Fibroblast of pulmonary artery (primary cell): ENCODE measurements at regions not wholly inside any gene's neighbourhood (a gene's known extent, or its start where the extent isn't known, plus 50 kb on each side); places are given as distances from the start of the nearest gene placed in this dataset.

Experiments
- DNase-seq: peaks from one replicate; pipeline ENCODE4 v3.0.0-alpha.2; 2010; ENCODE audit warnings: low read depth
- H3K4me3 ChIP-seq: replicated peaks from 2 replicates; pipeline ENCODE4 v1.5.1; 2011; ENCODE audit warnings: low read depth, mild to moderate bottlenecking, control low read depth, low read length, moderate library complexity
- TF ChIP-seq, protein P1 (sequence below): IDR thresholded peaks from 2 replicates; pipeline ENCODE4 v1.5.1; 2011; ENCODE audit warnings: mild to moderate bottlenecking, control low read depth, low read length, inconsistent platforms; ENCODE audit errors: missing control alignments

GRCh38 chr11:29914203-29914930 lies 102.5 kb downstream of the KCNA4 start:
- DNase-seq = peak; percentile 67
- H3K4me3 ChIP-seq = no peak overlapping the region
- TF ChIP-seq, protein P1, sequence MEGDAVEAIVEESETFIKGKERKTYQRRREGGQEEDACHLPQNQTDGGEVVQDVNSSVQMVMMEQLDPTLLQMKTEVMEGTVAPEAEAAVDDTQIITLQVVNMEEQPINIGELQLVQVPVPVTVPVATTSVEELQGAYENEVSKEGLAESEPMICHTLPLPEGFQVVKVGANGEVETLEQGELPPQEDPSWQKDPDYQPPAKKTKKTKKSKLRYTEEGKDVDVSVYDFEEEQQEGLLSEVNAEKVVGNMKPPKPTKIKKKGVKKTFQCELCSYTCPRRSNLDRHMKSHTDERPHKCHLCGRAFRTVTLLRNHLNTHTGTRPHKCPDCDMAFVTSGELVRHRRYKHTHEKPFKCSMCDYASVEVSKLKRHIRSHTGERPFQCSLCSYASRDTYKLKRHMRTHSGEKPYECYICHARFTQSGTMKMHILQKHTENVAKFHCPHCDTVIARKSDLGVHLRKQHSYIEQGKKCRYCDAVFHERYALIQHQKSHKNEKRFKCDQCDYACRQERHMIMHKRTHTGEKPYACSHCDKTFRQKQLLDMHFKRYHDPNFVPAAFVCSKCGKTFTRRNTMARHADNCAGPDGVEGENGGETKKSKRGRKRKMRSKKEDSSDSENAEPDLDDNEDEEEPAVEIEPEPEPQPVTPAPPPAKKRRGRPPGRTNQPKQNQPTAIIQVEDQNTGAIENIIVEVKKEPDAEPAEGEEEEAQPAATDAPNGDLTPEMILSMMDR = no peak

- no peak for DNase-seq
- H3K4me3 ChIP-seq = no peak overlapping the region
- TF ChIP-seq, protein P1 = no peak
Observed at GRCh38 chr11:29913352-29913751, 103.5 kb downstream of the KCNA4 start.

GRCh38 chr11:29900382-29900781 lies 116.4 kb downstream of the KCNA4 start:
- H3K4me3 ChIP-seq = no peak overlapping the region
- TF ChIP-seq, protein P1 = no peak
- DNase-seq = no peak

- H3K4me3 ChIP-seq = no peak overlapping the region
- DNase-seq = peak; percentile 7
- TF ChIP-seq, protein P1 = no peak
Observed at GRCh38 chr11:29879560-29879959, 137.3 kb downstream of the KCNA4 start.

DNA sequence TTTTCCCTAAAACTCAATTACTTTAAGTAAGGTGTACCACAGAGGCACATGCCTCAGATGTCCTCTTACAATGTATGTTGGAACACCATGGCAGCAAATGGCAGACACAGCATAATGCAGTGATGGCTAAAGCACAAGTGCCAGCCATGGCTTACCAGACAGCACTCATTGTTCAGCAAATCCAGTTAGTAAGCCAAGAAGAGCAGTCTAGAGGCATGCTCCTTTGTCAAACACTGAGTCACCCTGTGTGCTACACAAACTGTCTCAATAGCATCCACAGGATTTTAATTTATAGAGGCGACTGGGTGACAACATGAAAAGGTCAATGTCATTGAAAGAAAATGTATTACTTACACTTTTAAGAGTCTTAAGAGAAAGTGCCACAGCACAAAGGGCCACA lies 140.6 kb downstream of the KCNA4 start:
- TF ChIP-seq, protein P1 = no peak
- no peak overlapping the region for H3K4me3 ChIP-seq
- DNase-seq = no peak

DNA sequence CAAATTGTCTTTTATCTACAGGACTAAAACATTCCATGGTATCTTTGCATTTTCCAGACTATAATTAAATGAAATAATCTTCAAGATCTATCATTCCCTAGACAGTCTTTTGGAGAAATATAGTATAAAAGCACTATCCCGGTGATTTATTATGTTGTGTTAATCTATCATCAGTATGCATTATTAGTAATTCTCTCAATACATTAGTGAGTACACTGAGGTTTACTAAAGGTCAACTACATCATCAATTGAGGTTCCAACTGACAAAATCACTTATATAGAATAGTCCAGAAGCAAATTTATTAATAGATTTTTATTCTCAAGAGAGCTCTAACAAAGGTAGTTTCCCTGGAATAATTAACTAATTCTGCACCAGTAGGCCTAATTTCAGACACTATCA lies 169.6 kb downstream of the KCNA4 start:
- TF ChIP-seq, protein P1 = no peak
- DNase-seq = no peak
- H3K4me3 ChIP-seq = no peak overlapping the region
